GM12874 (cell line): ENCODE measurements at regions not wholly inside any gene's neighbourhood (a gene's known extent, or its start where the extent isn't known, plus 50 kb on each side); places are given as distances from the start of the nearest gene placed in this dataset.

Experiments
- CTCF ChIP-seq: IDR thresholded peaks from 2 replicates; pipeline ENCODE4 v1.5.1; 2011; ENCODE audit warnings: low read depth, mild to moderate bottlenecking, control low read depth, low read length, moderate library complexity; ENCODE audit not compliant: insufficient read depth

- TF ChIP-seq CTCF, result no peak
These were observed 81.4 kb downstream of the KCTD15 start for GRCh38 chr19:33878030-33878544.

- TF ChIP-seq CTCF, result no peak
These were observed 82.5 kb downstream of the KCTD15 start for GRCh38 chr19:33878910-33879810.

DNA sequence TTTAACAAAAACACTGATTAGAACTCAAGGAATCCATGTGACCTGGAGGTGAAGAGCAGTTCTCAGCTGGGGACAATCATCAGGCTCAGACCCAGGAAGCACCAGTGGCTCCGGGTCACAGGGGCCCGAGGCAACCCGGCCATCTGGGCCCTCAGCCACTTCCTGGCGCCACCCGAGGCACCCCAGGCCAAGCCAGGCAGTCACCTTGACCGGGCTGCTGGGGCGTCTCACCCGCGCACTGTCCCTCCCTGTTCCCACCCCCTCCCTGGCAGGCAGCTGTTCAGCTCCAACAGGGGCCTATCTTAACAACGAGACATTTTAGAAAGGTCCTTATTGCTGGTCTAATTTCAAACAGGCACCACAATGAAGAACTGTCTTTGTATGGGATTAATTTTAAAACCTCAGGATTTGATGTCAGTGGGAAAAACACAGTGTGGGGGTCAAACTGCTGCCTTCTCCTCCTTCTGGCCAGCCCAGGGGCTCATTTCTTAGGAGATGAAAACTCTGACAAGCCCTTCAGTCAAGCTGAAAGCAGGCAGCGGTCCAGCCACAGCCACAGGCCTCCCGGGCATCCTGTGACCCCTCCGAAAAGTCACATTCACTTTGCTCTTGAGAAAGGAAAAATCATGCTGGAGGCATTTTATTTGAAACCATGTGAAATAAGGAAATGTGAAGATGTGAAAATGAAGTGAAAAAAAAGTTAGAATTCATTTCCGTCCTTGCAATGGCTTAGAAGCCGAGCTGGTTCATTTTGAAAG, 83.3 kb downstream of the KCTD15 start:
- TF ChIP-seq CTCF, result no peak

- TF ChIP-seq CTCF, result no peak
These were observed 87.3 kb downstream of the KCTD15 start for GRCh38 chr19:33883859-33884519.

DNA sequence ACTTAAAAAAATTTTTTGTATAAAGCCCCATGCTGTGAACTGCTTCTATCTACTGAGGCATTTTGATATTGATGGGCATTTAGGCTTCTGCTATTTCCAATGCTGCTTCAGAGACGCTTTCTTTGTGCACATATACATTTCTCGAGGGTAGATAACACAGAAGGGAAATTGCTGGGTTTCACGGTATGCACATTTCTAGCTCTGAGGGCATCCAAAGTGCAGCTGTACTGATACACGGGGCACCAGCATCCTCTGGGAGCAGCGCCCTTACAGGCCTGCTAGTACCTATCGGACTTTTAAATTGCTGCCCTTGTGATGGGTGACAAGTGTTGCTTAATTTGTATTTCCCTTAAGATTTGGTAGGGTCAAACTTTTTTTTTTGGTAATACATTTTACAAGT, 88.6 kb downstream of the KCTD15 start:
- TF ChIP-seq CTCF, result no peak

GRCh38 chr19:33887891-33888290, 91.2 kb downstream of the KCTD15 start:
- no peak for TF ChIP-seq CTCF

GRCh38 chr19:33888665-33889064, 92.0 kb downstream of the KCTD15 start:
- TF ChIP-seq CTCF, result no peak
